M059J (cell line): ENCODE measurements at regions not wholly inside any gene's neighbourhood (a gene's known extent, or its start where the extent isn't known, plus 50 kb on each side); places are given as distances from the start of the nearest gene placed in this dataset.

ENCODE experiments used
- DNase-seq: peaks from one replicate; pipeline ENCODE4 v3.0.0-alpha.2; 2012; ENCODE audit warnings: low read depth

DNA sequence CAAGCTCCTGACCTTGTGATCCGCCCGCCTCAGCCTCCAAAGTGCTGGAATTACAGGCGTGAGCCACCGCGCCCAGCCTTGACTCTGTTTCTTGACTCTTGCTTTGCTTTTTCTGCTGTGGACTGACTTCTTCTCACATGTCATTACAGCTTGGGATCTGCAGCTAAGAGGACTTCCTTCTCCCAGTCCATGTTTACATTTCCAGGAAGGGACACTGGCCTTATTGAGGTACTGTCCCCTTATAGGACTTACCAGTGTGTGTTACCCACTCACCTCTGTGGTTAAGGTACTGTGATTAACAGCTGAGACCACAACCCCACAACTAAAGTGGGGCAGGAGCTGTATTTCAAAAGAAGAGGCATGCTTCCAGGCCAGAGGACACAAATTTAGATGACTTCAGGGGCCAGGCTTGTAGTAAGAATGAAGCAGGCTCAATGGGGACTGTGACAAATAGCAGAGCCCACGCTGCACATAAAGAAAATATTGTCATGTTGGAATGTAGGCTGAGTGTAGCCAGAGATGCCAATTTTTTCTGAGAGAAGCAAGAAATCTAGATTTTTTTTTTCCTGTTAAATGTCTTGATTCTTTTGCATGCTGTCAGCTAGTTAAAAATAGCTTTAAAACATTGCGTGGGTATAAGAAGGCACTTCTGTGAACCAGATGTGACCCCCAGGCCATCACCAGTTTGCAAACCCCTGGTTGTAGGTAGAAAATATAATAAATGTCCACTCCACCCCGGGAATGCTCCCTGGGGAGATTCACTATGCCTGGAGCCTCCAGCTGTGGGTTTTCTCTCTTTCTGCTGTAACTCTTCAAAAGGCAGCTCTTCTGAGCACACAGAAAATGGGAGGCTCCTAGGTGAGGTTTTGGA is 75.0 kb downstream of the PTPDC1 start:
- no peak for DNase-seq

DNA sequence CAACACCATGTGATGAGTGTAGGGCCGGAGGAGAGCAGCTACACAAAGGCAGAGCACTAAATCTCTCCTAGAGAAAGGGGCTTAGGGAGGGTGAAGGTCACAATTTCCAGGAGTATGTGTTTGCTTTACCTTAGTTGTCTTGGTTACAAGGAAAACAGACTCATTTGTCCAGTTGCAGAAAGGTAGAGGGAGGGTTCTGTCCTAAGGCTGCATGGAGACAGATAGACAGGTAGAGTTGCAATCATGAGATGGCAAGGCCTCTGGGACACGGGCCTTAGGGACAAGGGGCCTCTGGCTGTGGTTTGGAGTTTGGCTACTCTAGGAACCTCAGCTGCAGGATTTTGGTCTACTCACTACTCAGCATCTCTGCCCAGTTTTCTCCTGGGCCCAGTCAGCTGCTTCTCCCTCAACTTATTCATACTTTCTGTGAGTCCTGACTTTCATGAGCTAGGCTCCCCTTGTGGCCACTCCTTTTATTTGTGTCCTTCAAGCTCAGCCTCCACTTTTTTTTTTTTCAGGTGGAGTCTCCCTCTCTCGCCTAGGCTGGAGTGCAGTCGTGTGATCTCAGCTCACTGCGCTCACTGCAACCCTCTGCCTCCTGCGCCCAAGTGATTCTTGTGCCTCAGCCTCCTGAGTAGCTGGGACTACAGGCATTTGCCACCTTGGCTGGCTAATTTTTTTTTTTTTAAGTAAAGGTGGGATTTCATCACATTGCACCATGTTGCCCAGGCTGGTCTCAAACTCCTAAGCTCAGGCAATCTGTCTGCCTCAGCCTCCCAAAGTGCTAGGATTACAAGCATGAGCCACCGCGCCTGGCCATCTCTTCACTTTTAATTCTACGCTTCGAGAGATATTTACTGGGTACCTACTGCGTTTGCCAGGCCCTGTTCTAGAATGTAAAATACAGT is 76.6 kb downstream of the PTPDC1 start:
- no peak for DNase-seq

DNA sequence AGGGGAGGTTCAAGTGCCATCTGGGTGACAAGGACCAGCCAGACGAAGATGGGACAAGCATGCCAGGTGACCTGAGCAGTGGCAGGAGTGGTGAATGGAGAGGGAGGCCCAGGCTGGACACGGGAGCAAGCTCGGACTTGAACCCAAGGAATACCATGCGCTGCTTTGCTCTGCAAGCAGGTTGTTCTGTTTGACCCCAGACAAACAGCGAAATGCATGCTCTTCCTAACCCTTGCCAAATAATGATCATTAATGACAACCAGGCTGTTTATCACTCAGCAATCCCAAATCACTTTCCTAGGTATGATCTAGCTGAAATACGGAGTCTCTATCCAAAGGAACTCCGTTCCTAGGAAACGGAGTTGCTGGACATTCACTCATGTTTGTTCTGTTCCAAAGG is 77.4 kb downstream of the PTPDC1 start:
- no peak for DNase-seq

DNA sequence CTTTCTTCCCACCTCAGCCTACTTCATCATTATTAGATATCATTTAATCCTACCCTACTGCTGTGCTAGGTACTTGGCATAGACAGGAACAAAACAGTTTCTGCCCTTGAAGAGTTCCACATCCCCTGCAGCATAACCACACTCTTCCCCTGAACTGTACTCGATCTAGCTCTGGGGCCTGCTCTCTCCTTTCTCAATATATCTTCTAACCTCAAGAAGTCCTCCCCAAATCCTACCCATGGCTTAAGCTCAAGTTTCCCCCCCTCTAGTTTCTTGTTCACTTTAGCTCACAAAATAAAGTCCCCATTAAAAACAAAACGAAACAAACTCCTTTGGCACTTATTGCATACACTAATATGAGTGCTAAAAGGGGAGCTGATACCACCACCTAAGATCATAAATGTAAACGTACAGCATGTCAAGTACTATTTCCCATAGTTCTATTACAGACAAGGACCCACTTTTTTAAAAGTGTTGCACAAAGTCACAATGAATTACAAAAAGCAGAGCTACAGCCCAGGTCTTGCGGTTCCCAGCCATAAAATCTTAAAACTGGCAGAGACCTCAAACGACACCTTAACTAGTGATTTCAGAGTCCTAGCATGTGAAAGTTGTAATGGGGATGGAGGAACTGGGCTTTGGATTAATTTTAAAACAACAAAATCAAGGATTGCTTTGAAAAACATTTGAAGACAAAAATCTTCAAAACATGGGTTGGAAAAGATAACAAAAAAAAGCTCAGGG is 80.7 kb downstream of the PTPDC1 start:
- DNase-seq, result no peak

DNA sequence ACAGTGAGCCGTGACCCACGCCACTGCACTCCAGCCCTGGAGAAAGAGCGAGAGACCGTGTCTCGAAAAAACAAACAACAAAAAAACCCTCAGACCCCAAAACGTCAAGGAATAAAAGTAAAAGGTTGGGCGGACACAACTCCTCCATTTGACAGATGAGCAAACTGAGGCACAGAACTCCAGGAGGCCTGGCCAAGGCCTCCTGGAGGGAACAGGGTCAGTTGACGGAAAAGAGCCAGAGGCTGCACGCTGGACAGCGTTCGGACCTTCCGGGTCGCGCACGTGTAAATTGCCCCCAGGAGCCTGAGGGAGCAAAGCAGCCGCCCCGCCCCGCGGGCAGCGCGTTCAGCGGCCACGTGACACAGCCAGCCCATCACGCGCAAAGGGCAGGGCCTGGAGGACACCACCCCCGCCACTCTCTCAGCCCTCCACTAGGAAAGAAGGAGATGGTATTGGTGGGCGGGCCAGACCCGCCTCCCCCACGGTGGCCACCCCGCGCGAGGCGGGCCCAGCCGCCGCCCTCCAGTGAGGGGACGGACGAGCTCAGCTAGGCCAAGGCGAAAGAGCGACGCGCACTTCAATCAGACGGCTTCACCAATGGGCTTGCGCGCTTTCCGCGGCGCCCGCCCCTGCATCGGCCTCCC is 81.5 kb downstream of the PTPDC1 start:
- peak; percentile 99 for DNase-seq

DNA sequence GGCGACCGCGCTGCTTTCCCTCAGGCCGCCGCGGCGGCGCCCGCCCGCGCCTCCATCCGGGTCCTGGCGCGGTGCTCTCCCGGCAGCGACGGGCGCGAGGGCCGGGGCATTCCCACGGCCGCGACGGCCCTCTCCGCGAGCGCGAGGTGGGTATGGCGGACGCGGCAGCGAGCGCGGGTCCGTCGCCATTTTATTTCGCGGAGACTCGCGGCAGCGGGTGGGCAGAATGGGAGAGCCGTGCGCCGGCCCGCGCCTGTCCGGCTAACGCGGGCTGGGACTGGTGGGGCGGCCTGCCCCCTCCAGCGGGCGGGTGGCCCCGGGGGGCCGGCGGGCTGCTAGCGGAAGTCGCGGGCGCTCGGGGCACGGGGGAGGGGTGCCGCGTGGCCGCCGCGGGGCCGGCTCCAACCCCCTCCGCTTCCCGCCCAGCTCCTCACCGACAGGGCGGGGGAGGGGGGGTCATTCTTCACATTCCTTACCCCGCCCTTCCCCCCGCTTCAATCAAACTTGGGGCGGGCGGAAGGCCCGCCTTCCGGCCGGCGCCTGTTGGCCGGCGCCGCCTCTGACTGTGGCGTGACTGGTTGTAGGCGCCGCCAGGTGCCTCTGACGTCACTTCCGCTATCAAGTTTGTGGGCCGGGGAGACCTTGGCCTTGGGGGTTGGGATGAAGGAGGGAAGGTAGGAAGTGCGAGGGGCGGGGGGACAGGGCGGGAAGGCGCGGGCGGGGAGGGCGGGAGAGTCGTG is 82.1 kb downstream of the PTPDC1 start:
- DNase-seq, result peak; percentile 99

DNA sequence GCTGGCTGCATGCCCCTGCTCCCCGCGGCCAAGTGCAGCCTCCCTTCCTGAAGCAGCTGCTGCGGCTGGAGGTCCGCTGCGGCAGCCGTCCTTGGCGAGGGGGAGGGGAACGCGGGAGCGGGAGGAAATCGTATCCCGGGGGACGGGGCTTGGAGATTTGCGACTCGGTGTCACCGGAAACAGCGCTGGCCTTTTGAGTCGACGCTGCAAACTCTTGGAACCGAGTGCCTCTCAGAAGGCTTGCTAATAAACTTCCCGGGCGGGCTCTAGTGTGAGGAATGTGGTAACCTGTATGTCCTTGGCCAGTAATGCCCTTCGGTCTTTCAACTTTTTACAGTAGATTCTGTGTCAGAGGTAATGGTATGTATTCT is 82.7 kb downstream of the PTPDC1 start:
- peak; percentile 87 for DNase-seq

DNA sequence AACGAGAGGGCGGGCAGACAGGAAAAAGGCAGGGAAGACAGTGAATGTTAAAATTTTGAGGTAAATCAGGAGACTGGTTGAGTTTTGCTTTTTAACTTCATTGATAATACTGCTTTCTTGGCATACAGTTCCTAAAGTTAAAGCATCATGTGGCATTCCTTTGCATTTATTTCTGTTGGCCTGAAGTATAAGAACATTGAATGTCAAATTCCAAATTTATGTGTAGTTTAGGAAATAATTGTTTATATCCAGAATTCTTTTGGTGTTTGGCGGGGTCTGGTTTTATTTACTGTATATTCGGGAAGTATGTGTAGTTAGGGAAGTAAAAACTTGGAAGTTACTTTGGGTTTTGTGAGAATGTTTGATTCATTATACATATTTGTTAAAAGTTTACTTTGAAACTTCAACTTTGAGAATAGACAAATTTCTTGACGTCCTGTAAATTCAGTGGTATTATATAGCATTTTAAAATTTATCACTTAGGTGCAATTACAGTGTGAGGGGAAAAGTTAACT is 83.2 kb downstream of the PTPDC1 start:
- DNase-seq, result no peak

DNA sequence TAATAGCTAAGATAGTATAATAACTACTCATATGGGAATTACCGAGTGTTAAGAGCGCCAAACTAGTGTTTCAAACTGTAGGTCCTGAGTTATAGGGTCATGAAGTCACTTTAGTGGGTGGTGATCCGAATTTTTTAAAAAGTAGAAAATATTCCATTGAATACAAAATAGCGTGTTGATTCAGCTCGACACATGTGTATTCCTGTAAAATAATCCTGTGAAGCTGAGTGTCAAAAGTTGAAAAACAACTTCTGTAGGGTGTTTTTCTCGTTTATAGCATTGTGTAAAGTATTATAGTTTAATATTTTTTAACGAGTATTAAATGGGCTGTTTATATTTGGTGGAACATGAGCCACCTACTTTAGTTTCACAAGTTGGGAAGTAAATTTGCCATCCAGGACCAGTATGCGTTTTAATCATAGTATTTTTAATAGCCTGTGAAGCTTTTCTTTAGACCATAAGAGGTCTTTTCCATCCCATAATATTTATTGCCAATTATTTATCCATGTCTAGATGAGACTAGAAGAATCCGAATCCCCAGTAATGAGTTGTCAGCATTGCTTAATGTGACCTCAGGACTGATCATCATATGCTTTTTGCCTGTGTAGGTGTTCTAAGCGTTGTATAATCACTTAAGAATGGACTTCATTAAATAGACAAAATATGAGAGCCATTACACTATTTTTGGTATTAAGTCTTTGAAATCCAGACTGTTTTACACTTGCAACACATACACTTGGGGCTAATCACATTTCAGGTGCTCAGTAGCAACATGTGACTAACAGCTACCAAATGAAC is 84.1 kb downstream of the PTPDC1 start:
- no peak for DNase-seq

DNA sequence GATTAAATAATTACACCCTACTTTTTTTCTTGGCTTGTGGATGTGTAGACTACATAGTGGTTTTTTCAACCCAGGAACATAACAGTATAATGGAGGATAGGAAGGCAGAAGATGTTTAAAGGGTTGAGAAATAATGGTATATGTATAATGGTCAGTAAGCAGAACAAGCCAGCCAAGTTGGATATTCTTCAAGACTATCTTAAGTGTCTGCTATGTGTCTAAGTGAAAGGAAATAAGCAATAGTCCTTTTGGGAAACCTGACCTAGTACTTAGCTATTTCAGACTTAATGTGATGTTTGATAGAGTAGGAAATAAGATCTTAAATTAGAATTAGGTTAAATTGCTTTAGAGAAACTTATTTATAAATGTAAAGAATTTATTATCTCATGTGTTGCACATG is 85.7 kb downstream of the PTPDC1 start:
- no peak for DNase-seq

DNA sequence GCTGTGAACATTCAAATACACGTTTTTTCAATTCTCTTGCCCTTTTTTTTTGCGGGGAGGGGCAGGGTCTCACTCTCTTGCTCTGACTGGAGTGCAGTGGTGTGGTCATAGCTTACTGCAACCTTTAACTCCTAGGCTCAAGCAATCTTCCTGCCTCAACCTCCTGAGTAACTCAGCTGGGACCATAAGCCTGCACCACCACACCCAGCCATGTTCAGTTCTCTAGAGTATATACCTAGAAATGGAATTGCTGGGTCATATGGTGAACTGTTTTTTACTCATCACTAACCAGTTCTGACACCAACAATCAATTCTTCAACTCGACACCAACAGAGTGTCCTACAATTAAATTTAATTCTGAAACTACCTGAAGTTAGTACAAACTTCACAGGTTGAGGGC is 85.5 kb upstream of the ZNF169 start:
- DNase-seq, result no peak

DNA sequence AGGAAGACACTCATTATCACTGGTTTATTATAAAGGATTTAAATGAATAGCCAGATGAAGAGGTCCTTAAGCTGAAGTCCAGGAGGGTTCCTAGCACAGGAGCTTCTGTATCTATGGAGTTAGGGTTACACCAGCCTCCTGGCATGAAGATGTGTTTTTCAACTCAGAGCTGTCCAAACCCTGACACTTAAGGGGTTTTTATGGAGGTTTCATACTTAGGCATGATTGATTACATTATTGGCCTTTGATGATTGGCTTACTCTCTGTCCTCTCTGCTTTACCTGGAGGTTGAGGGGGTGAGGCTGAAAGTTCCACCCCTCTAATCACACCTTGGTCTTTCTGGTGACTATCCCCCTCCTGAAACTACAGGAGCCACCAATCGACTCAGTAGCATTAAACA is 84.9 kb upstream of the ZNF169 start:
- no peak for DNase-seq

DNA sequence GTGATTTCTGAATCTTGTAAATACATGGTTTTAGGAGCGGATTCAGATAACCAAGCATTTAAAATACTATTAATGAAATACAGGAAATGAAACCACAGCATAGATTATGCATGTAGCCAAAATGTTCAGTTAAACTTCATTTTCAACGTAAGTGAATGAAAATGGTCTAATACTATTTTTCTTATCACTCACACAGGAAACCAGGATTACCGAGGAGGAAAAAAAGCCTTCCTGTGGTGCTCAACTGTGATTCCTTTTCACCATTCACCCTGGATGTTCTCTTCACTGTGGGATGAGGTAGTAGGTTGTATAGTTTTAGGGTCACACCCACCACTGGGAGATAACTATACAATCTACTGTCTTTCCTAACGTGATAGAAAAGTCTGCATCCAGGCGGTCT is 83.4 kb upstream of the ZNF169 start:
- DNase-seq, result no peak

DNA sequence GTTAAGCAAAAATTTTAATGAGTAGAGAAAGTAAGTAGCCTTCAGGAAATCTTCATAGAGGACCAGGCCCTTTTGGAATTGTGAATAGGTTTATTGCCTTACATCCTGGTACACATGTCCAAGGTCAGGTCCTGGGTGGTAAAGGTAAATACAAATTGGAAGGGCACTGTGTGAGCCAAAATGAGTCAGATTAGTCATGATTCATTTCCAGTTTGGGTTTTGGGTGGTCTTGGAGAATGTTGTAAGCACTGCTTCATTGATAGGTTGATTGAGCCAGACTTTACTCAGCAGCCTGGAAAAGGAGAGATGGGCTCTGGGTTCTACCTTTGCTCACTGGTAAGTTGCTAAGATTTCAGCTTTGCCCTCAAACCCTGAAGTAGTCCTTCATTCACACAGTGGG is 82.5 kb upstream of the ZNF169 start:
- DNase-seq, result no peak

DNA sequence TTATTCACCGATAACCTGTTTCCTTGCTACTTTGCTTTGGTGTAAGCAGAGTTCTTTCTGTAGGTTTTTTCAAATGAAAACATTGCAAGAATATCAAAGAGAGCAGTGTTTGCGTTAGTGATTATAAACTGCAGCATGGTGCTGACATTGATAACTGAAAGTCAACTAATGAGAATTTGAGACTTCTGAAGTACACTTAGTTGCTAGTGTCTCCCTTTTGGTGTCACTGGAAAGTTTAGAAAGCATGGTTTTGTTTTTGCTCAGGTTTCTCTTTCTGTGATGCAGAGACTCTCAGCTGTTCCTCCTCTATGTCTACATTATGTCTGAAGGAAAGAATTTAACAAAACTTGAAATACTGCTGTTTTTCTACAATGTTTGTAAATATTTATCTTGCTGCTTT is 80.2 kb upstream of the ZNF169 start:
- no peak for DNase-seq

DNA sequence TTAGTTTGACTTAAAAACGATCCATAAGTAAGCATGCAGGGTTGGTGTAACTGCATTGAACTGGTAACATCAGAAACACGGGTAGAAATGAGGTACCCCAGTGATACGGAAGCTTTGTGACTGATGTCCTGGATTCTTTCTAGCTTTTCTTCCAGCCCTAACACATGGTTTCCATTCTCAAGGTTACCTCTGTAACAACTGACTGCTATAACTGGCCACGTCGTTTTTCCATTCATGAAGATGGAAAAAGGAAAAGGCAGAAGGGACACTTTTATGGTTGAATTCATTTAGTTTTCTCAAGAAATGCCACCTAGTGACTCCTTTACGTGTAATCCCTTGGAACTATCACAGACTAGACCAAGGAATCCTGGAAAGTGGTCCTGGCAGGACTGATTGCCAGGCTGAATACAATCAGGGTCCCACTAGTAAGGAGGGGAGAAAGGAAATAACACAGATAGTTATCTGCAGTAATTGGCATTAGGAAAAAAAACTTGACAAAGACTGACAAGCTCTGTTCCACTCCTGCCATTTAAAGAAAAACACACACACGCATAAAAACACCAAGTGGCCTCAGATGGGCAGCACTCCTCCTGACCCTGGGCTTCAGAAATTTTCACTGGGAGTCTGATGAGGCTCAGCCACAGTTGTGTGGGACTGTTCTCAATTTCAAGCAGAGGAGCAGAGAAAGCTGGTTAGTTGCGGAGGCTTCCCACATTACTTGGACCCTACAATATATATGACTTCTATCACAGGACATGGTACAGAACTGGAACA is 77.5 kb upstream of the ZNF169 start:
- DNase-seq, result no peak

DNA sequence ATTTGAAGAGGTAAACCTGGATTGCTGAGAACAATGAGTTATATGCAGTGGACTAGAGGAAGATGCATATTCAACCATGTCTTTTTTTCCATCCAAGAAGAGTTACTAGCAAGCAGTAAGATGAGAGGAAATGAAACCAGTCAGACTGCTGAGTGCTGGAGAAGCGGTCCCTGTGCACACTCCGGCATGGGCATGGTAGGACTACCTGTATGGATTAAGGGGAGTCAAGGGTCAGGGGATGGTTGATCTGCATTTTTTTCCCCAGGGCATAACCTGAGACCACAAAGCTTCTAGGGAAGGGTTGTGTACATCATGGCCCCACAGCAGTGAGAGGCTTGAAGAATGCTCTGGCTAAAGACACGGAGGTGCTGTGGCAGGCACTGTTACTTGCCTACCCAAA is 76.6 kb upstream of the ZNF169 start:
- no peak for DNase-seq

DNA sequence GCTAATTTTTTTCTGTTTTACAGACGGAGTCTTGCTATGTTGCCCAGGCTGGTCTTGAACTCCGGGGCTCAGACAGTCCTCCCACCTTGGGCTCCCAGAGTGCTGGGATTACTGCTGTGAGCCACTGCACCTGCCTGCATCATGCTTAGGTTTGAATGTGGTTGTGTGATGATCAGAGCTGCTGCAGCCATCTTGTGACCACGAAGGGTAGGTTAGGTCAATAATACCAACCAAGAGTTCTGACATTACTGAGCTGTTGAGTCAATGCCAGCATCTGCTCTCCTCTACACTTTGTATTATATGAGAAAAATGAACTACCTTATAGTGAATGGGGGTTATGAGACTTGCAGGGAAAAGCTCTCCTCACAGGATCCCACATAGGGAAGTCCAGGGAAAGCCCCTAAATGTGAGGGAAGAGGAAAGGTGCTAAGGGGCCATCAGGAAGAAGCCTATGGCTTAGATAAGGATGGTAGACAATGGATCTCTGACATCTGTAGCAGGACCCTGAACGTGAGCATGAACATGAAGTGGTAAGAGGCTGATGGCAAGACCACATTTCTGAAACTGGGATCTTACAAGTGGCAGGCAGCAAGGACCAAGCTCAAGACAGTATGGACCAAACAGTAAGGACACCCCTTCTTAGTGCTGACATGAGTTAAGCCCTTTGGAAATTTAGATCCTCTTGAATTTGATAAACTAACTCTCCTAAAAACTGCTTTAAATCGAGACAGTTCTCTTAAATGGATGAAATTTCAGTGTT is 75.7 kb upstream of the ZNF169 start:
- no peak for DNase-seq

DNA sequence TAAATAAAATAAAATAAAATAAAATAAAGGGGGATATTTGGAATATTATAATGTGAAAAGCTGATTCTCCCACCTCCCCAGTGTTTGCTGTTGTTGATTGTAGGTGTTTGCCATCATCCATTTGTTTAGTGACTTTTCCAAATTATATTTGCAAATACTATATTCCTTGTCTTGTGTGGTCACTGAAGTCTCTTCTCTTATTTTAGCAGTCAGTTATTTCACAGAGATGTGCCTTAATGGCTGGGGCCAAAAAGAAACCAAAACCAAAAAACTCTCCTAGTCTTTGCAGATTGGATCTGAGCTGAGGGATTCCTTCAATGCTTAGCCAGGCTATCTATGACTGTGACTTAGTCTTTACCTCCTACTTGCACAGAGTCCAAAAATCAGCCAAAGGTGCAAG is 70.9 kb upstream of the ZNF169 start:
- no peak for DNase-seq
